Activated naive CD4-positive, alpha-beta T cell treated with anti-CD3 and anti-CD28 coated beads, Interleukin-2, amount 50 U/mL, for 72 hours (primary cell): ENCODE measurements at regions not wholly inside any gene's neighbourhood (a gene's known extent, or its start where the extent isn't known, plus 50 kb on each side); places are given as distances from the start of the nearest gene placed in this dataset.

Source experiments
- ATAC-seq, 2 donors: fragments of 150-1000 bp; cut with Tn5 transposase; 2 replicates each; pipeline ENCODE4 v1.10.0; 2021; ENCODE audit warnings: mild to moderate bottlenecking in 2 of 2, moderate library complexity in 2 of 2
- DNase-seq, 2 donors: peaks; one replicate each; pipeline ENCODE4 v3.0.0; 2021 to 2022; ENCODE audit warnings: low spot score in 2 of 2
- H3K27ac Mint-ChIP-seq, 2 donors: one replicate each; pipeline ENCODE4 v1.8.0; 2022; ENCODE audit warnings: mild to moderate bottlenecking in 2 of 2, mixed read lengths in 2 of 2
- H3K36me3 Mint-ChIP-seq, 2 donors: one replicate each; pipeline ENCODE4 v1.8.0; 2022; ENCODE audit warnings: mixed read lengths in 2 of 2
- H3K9me3 Mint-ChIP-seq, 2 donors: one replicate each; pipeline ENCODE4 v1.8.0; 2022; ENCODE audit warnings: mixed read lengths in 2 of 2

- ATAC-seq (peak; percentile 44 to 68), DNase-seq (no peak)
- Mint-ChIP-seq H3K36me3 (peaks cover 0 to 8% of the 10 kb centered on the region in 2 donors), H3K9me3 (no peaks in the 10 kb centered on the region), H3K27ac (no peak overlapping the region)
These were observed 60.4 kb downstream of the FOXI2 start for GRCh38 chr10:127797339-127797738.

- Mint-ChIP-seq H3K36me3 (peaks cover 0 to 8% of the 10 kb centered on the region in 2 donors), H3K9me3 (no peaks in the 10 kb centered on the region), H3K27ac (no peak overlapping the region)
- ATAC-seq (no peak), DNase-seq (no peak)
These were observed 61.1 kb downstream of the FOXI2 start for GRCh38 chr10:127798111-127798510.

GRCh38 chr10:127801302-127801701 is 64.3 kb downstream of the FOXI2 start:
- Mint-ChIP-seq H3K36me3 (peaks cover 0 to 8% of the 10 kb centered on the region in 2 donors), H3K9me3 (no peaks in the 10 kb centered on the region), H3K27ac (no peak overlapping the region)
- DNase-seq (no peak), ATAC-seq (no peak)

GRCh38 chr10:127802531-127803095 is 65.6 kb downstream of the FOXI2 start:
- no peak overlapping the region for H3K27ac Mint-ChIP-seq
- H3K9me3 Mint-ChIP-seq, result no peaks in the 10 kb centered on the region
- DNase-seq, result no peak
- peaks cover 0 to 8% of the 10 kb centered on the region in 2 donors for H3K36me3 Mint-ChIP-seq
- no peak for ATAC-seq

- Mint-ChIP-seq H3K36me3 (no peaks in the 10 kb centered on the region), H3K27ac (no peak overlapping the region), H3K9me3 (no peaks in the 10 kb centered on the region)
- no peak for ATAC-seq
- DNase-seq, result no peak
These were observed 67.7 kb downstream of the FOXI2 start for GRCh38 chr10:127804696-127805095.

- Mint-ChIP-seq H3K36me3 (no peaks in the 10 kb centered on the region), H3K9me3 (no peaks in the 10 kb centered on the region), H3K27ac (no peak overlapping the region)
- ATAC-seq, result no peak
- no peak for DNase-seq
These were observed 69.0 kb downstream of the FOXI2 start for GRCh38 chr10:127805950-127806349.

- ATAC-seq (no peak), DNase-seq (no peak)
- no peak overlapping the region for H3K27ac Mint-ChIP-seq
- H3K36me3 Mint-ChIP-seq, result no peaks in the 10 kb centered on the region
- H3K9me3 Mint-ChIP-seq, result no peaks in the 10 kb centered on the region
These were observed 75.1 kb downstream of the FOXI2 start for GRCh38 chr10:127812041-127812440.

- Mint-ChIP-seq H3K9me3 (no peaks in the 10 kb centered on the region), H3K36me3 (no peaks in the 10 kb centered on the region), H3K27ac (no peak overlapping the region)
- ATAC-seq (no peak), DNase-seq (no peak)
These were observed 76.3 kb downstream of the FOXI2 start for GRCh38 chr10:127813290-127813689.

- H3K36me3 Mint-ChIP-seq, result no peaks in the 10 kb centered on the region
- DNase-seq, result no peak
- no peak overlapping the region for H3K27ac Mint-ChIP-seq
- ATAC-seq, result no peak
- H3K9me3 Mint-ChIP-seq, result no peaks in the 10 kb centered on the region
These were observed 77.6 kb downstream of the CLRN3 start for GRCh38 chr10:127815147-127815546.

GRCh38 chr10:127824826-127825225 is 67.9 kb downstream of the CLRN3 start:
- H3K36me3 Mint-ChIP-seq, result no peaks in the 10 kb centered on the region
- ATAC-seq (no peak), DNase-seq (no peak)
- no peak overlapping the region for H3K27ac Mint-ChIP-seq
- peaks cover 0 to 6% of the 10 kb centered on the region in 2 donors for H3K9me3 Mint-ChIP-seq

- DNase-seq, result no peak
- Mint-ChIP-seq H3K27ac (no peak overlapping the region), H3K36me3 (no peaks in the 10 kb centered on the region), H3K9me3 (peaks cover 0 to 6% of the 10 kb centered on the region in 2 donors)
- ATAC-seq, result no peak
These were observed 66.5 kb downstream of the CLRN3 start for GRCh38 chr10:127826154-127826725.

GRCh38 chr10:127827354-127828140 is 65.2 kb downstream of the CLRN3 start:
- H3K36me3 Mint-ChIP-seq, result no peaks in the 10 kb centered on the region
- no peak for ATAC-seq
- no peak for DNase-seq
- peaks cover 0 to 2% of the 10 kb centered on the region in 2 donors for H3K9me3 Mint-ChIP-seq
- H3K27ac Mint-ChIP-seq, result no peak overlapping the region
